GM19023 (cell line): ENCODE measurements at regions not wholly inside any gene's neighbourhood (a gene's known extent, or its start where the extent isn't known, plus 50 kb on each side); places are given as distances from the start of the nearest gene placed in this dataset.
"Not testable (repeated sequence)": the region's sequence is repeated elsewhere in the genome, so short reads cannot be mapped to it uniquely, and the experiment has no call there.

Experiments used
- ATAC-seq: cut with Tn5 transposase; IDR thresholded peaks from one replicate; pipeline ENCODE4 v1.9.1; 2021; ENCODE audit warnings: mild to moderate bottlenecking, moderate library complexity; ENCODE audit not compliant: unreplicated experiment

GRCh38 chr2:111250448-111251030 lies 129.8 kb downstream of the BCL2L11 start:
- no peak for ATAC-seq

DNA sequence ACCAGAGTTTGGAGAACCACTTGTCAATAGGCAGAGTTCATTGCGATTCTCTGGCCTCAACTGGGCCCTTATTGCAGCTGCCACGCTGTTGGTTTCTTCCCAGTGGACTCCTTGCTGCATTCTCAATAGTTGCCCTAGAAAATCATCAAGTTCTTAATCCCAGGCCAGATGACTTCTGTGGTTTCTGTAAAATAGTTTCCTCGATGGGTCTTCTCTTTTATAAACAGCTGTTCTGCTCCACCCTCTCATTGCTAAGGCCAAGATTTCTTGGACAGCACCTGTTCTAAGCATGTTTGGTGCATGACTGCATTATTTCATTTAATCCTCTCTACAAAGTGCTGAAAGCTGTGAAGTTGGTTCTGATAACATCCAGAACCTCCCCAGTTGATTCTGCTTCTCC lies 131.0 kb downstream of the BCL2L11 start:
- no peak for ATAC-seq

GRCh38 chr2:111252436-111252835 lies 131.7 kb downstream of the BCL2L11 start:
- ATAC-seq, result no peak

DNA sequence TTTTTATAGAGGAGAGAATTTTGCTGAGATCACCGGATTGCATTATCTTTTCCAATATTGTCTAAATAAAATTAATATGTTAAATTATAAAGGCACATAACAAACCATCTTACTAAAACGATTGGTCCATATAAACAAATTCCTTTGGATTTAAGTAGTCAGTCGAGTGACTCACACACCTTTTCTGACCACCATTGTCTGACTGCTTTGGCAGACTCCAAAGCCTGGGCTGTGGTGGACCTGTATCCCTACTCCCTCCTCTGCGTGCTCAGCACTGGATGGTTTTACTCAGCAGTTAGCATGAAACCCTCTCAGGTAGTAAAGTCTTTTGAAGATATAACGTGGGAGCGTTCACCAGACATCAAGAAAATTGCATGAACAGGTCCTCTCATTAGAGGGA lies 134.2 kb downstream of the BCL2L11 start:
- not testable (repeated sequence) for ATAC-seq

- not testable (repeated sequence) for ATAC-seq
Observed at GRCh38 chr2:111256628-111257027, 135.9 kb downstream of the BCL2L11 start.

DNA sequence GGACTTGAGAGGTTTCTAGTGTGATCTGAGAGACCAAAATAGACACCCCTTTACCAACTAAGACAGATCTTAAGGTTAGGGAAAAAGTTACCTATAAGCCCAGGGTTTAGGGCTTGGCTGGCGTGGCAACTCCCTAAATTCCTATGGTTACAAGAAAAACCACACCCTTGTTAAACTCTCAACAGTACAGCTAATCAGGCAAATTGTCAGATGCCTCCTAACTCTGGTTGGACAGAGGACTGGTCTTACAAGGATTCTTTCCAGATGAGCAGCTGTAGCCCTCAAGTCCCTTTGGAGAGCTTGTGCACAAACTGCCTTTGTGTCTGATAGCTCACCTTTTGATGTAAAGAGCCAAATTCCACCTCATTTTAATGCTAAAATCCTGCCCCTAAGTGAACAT lies 136.9 kb downstream of the BCL2L11 start:
- ATAC-seq, result not testable (repeated sequence)

GRCh38 chr2:111258318-111258717 lies 137.6 kb downstream of the BCL2L11 start:
- ATAC-seq, result not testable (repeated sequence)

DNA sequence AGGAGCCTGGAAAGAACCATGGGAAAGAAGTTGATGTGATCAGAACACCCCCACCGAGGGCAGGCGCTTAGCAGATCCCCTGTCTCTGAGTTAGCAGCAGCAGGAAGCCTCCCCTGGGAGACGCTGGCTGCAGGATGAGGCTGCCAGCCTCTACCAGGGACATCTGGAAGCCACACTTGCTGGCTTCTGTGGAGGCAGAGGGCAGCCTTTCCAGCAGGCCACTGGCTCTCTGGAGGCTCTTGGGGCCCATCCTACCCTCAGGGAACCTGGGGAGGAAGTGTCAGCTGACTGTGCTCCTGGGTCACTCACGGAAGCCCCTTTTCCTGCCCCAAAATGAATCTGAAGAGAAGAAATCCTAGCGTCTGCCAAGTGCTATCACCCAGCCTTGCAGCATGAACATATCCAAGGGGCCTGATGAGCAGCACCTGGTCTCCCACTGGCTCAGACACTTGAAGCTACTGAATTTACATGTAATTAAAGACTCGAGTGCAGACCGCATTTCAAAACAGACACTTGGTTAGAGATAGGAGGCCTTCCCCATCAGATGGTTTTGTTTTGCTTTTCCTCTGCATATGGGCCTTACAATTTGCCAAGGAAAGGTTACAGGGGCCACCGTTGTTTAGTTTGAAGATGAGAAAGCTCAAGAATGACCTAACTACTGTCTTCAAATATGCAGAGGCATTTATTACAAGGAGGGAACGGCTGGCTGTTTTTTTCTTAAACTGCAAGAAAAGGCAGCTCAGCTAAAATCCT lies 142.1 kb downstream of the BCL2L11 start:
- ATAC-seq, result not testable (repeated sequence)

DNA sequence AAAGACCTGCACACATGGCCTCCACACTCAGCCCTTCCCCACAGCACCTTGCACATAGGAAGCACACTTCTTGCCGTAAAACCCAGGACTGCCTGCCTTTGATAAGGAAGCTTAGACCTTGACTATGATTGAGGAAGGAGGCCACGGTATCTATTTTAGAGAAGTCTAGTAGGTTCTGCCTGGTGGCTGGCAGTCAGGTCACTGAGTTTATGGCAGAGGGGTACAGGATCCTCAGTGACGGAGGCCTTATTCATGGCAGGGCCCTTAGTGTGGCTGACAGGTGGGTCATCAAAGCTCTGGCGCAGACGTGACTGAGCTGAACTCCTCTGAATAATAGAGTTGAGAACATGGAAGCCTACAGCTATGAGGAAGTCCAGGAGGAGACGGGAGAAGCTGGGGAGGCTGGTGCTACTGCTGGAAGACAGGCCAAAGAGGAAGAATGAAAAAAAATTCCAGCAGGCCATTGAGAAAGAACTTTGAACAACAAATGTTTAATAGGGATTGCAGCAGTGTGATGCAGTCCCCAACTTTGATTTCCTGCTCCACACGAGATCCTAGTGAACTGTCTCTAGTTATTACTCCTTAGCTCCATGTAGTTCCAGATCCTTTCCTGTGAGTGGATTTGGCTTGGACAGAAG lies 142.8 kb downstream of the BCL2L11 start:
- not testable (repeated sequence) for ATAC-seq

DNA sequence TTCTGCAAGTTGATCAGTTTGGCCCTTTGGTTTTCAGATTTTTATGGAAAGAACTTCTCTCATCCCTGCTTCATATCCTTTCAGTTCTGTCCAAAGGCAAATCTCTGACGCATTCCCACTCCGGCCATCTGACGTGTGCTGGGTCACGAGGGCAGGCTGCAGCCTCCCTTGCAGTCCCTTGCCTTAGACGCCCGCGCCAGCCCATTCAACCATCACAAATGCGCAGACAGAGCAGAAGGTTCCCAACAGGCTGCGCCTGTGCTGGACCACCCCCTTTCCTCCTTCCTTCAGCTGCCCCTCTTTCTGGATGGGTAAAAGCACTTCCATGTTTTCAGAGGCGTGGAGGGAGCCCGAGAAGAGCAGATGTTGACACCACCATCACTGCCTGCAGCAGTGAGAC lies 144.2 kb downstream of the BCL2L11 start:
- ATAC-seq, result not testable (repeated sequence)

GRCh38 chr2:111266556-111266955 lies 145.8 kb downstream of the BCL2L11 start:
- not testable (repeated sequence) for ATAC-seq

GRCh38 chr2:111267038-111267437 lies 146.3 kb downstream of the BCL2L11 start:
- not testable (repeated sequence) for ATAC-seq

DNA sequence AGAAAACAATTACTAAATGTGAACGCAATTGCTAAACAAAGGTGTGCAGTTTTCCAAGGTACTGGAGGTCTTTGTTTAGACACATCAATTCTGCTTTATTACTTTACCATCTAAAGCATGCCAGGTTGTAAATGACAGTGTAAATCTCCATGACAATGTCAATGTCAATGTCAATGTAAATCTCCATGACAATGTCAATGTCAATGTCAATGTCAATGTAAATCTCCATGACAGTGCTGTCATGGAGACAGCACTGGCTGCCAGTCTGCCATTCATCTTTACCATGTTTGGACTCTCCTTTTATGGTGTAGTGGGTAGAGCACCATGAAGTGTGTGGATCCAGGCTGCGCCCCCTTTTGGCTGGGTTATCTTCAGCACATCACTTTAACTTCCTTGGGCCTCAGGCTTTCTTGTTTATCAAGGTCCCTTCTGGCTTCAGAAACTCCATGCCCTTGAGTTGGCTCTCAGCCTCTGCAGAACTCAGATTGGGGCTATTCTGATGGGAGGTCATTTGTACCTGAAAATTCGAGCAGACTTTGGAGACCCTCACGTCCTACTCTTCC lies 149.1 kb downstream of the BCL2L11 start:
- ATAC-seq, result not testable (repeated sequence)

GRCh38 chr2:111270569-111270968 lies 149.9 kb downstream of the BCL2L11 start:
- not testable (repeated sequence) for ATAC-seq

DNA sequence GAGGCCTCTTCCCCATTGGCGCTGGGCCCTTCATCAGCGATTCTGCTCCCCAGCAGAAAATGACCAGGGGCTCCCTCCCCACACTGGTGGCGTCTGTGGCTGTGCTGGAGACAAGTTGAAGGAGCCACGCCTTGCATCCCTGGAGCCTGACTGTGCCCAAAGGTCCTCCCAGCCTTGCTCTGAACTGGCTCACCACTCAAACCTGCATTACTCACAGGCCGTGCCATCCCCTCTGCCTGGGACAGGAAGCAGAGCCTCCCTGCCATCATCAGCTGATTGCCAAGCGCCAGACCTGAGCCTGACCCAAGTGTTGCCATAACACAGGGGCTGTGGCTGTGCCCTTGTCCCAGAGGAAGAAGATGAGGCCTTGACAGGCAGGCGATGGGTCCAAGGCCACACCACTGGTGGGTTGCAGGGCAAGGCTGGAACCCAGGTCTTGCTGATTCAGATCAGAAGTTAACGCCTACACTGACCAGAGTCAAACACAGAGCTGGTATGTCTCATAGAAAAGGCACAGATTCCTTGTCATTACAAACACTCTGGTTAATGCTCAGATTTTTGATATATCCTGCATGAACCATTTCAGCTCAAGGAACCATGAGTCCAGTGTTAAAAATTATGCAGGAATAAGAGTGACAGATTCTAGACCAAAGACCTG lies 151.1 kb downstream of the BCL2L11 start:
- not testable (repeated sequence) for ATAC-seq

DNA sequence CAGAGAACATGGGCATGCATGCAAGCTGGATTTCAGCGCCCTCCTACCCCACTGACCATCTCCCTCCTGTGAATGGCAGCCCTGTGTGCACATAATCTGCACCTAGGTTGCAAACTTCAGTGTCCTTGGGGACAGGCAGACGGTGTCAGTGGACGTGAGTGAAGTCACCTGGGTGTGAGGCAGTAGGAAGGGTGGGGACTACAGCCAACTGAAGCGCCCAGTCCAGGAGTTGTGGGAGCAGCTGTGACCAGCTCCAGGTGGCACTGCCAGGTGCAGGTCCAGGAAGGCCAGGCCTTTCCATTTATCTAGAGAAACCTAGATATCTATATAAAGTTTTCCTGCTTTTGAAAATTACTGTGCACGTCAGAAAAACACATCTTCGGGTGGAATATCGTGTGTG lies 152.3 kb downstream of the BCL2L11 start:
- ATAC-seq, result not testable (repeated sequence)

GRCh38 chr2:111275047-111275853 lies 154.5 kb downstream of the BCL2L11 start:
- ATAC-seq, result not testable (repeated sequence)

GRCh38 chr2:111275854-111276171 lies 155.1 kb downstream of the BCL2L11 start:
- ATAC-seq, result not testable (repeated sequence)

DNA sequence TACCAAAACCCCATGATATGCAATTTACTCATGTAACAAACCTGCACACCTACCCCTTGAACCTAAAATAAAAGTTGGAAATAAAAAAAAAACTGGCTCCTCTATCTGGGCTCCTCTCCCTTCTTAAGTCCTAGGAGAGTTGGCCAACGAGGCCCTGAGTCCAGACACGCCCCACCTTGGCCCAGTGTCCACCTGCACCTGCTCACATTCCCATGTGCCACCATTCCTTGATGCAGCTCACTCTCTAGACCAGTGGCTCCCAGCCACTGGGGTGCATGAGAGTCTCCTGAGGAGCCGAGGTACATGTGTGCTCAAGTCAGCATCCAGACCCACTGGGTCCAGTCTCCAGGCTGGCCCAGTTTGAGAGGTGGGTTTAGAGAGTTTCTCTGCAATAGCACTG lies 157.4 kb downstream of the BCL2L11 start:
- ATAC-seq, result not testable (repeated sequence)

DNA sequence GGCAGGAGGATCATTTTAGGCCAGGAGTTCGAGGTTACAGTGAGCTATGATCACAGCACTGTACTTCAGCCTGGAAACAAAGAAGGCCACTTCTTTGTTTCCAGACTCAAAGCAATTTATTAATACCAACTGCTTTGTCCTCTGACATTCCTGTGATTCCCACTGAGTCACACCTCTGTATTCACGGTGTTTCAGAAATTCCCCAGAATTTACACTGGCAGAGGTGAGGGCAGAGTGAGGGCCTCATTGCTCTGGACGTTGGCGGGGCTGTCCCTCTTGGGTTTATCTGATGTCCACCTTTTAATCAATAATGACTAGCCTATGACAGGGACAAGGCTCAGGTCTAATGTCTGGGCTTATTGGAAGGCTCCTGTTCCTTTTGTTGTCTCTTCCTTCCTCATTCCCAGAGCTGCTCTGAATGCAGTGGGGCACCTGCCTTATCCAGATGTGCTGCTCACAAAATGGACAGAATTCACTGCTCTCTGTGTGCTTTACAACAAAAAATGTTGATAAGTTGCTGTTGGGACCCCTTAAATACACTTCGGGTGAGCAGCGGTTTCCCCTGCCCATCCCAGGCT lies 160.1 kb downstream of the BCL2L11 start:
- ATAC-seq, result not testable (repeated sequence)
